IMR-90 (cell line): ENCODE measurements at regions not wholly inside any gene's neighbourhood (a gene's known extent, or its start where the extent isn't known, plus 50 kb on each side); places are given as distances from the start of the nearest gene placed in this dataset.

Experiments used
- ATAC-seq: fragments of 200-7000 bp; cut with Tn5 transposase; 2 replicates; pipeline ENCODE4 v1.9.1; 2020; ENCODE audit warnings: low read depth, mild to moderate bottlenecking, moderate library complexity
- BruUV-seq: library from RNA; stranded (reverse); fragments of 400-500 nt; replicated peaks from 2 replicates; lab custom pipeline; 2021; lab: Mats Ljungman, UMichigan
- CTCF ChIA-PET: fragments of 300-600 bp; formaldehyde crosslinking; extraction: SDS; loops from one replicate; lab custom pipeline; 2021; ENCODE audit warnings: antibody characterized with exemption; lab: Yijun Ruan, JAX
- POLR2A ChIA-PET: fragments of 300-600 bp; sonication (Branson Sonifier 250); formaldehyde crosslinking; loops from one replicate; lab custom pipeline; 2022; ENCODE audit warnings: antibody characterized with exemption; ENCODE audit not compliant: unreplicated experiment; lab: Charles Lee
- DNase-seq: peaks from one replicate; pipeline ENCODE4 v3.0.0; 2013
- H2AFZ ChIP-seq: replicated peaks from 2 replicates; pipeline ENCODE3; 2013; ENCODE audit warnings: low read length, mild to moderate bottlenecking; ENCODE audit not compliant: poor library complexity
- H2AK5ac ChIP-seq: 2 replicates; pipeline ENCODE4 v1.6.1; 2013; ENCODE audit warnings: low read depth, low read length, inconsistent platforms
- H2AK9ac ChIP-seq: replicated peaks from 2 replicates; pipeline ENCODE3; 2013; ENCODE audit warnings: mild to moderate bottlenecking, low read depth, low read length, moderate library complexity; ENCODE audit not compliant: poor library complexity
- H2BK120ac ChIP-seq: 2 replicates; pipeline ENCODE4 v1.6.1; 2013; ENCODE audit warnings: low read depth, low read length, inconsistent platforms
- H2BK15ac ChIP-seq: 3 replicates; pipeline ENCODE4 v1.6.1; 2013; ENCODE audit warnings: low read depth, low read length, inconsistent platforms
- H2BK20ac ChIP-seq: 2 replicates; pipeline ENCODE4 v1.6.1; 2013; ENCODE audit warnings: low read depth, mild to moderate bottlenecking, inconsistent platforms, low read length, moderate library complexity
- H2BK5ac ChIP-seq: 2 replicates; pipeline ENCODE4 v1.6.1; 2013; ENCODE audit warnings: mild to moderate bottlenecking, low read depth, low read length, inconsistent platforms; ENCODE audit not compliant: poor library complexity, severe bottlenecking
- H3K14ac ChIP-seq: replicated peaks from 2 replicates; pipeline ENCODE4 v1.6.1; 2013; ENCODE audit warnings: low read depth, low read length, inconsistent platforms
- H3K18ac ChIP-seq: 2 replicates; pipeline ENCODE4 v1.6.1; 2013; ENCODE audit warnings: low read depth, low read length, control low read depth
- H3K23ac ChIP-seq: 2 replicates; pipeline ENCODE4 v1.6.1; 2013; ENCODE audit warnings: low read depth, low read length, inconsistent platforms
- H3K27ac ChIP-seq: 2 replicates; pipeline ENCODE4 v1.5.1; 2013; ENCODE audit warnings: mild to moderate bottlenecking, control low read depth, low read length; ENCODE audit not compliant: insufficient read depth
- H3K27me3 ChIP-seq: 2 replicates; pipeline ENCODE4 v1.6.1; 2013; ENCODE audit warnings: low read length; ENCODE audit not compliant: control insufficient read depth, insufficient read depth
- H3K36me3 ChIP-seq: 2 replicates; pipeline ENCODE4 v1.6.1; 2013; ENCODE audit warnings: low read length, mixed read lengths; ENCODE audit not compliant: control insufficient read depth, insufficient read depth
- H3K4ac ChIP-seq: 2 replicates; pipeline ENCODE4 v1.6.1; 2013; ENCODE audit warnings: low read depth, low read length, inconsistent platforms
- H3K4me1 ChIP-seq: 2 replicates; pipeline ENCODE4 v1.6.1; 2013; ENCODE audit warnings: low read length, mixed read lengths; ENCODE audit not compliant: control insufficient read depth, insufficient read depth
- H3K4me2 ChIP-seq: 2 replicates; pipeline ENCODE4 v1.6.1; 2013; ENCODE audit warnings: low read depth, mild to moderate bottlenecking, control low read depth, low read length, moderate library complexity
- H3K4me3 ChIP-seq: 2 replicates; pipeline ENCODE4 v1.5.1; 2013; ENCODE audit warnings: low read depth, mild to moderate bottlenecking, control low read depth, low read length, moderate library complexity; ENCODE audit not compliant: insufficient read depth
- H3K56ac ChIP-seq: 2 replicates; pipeline ENCODE4 v1.6.1; 2013; ENCODE audit warnings: low read length, inconsistent platforms; ENCODE audit not compliant: insufficient read depth; ENCODE audit errors: extremely low read depth
- H3K79me1 ChIP-seq, 2 experiments: 2 replicates each; pipeline ENCODE4 v1.6.1; 2013; ENCODE audit warnings: low read length in 2 of 2, inconsistent platforms in 1 of 2, low read depth in 1 of 2
- H3K9ac ChIP-seq: 2 replicates; pipeline ENCODE4 v1.6.1; 2013; ENCODE audit warnings: low read depth, low read length, control low read depth
- H3K9me1 ChIP-seq: 2 replicates; pipeline ENCODE4 v1.6.1; 2013; ENCODE audit warnings: low read length, inconsistent platforms; ENCODE audit not compliant: insufficient read depth
- H3K9me3 ChIP-seq: 2 replicates; pipeline ENCODE4 v1.6.1; 2013; ENCODE audit warnings: low read length; ENCODE audit not compliant: control insufficient read depth, insufficient read depth
- H4K20me1 ChIP-seq: 2 replicates; pipeline ENCODE4 v1.6.1; 2013; ENCODE audit warnings: low read length, inconsistent platforms; ENCODE audit not compliant: insufficient read depth
- H4K5ac ChIP-seq: 2 replicates; pipeline ENCODE4 v1.6.1; 2013; ENCODE audit warnings: mild to moderate bottlenecking, low read depth, low read length, control low read depth
- H4K8ac ChIP-seq, 2 experiments: 2 replicates each; pipeline ENCODE4 v1.6.1; 2013; ENCODE audit warnings: low read depth in 2 of 2, low read length in 2 of 2, control low read depth in 1 of 2, inconsistent platforms in 1 of 2
- H4K91ac ChIP-seq: 2 replicates; pipeline ENCODE4 v1.6.1; 2013; ENCODE audit warnings: low read depth, low read length, inconsistent platforms; ENCODE audit not compliant: insufficient read depth
- BHLHE40 ChIP-seq: fragments of 150-350 bp; IDR thresholded peaks from 2 replicates; pipeline ENCODE4 v1.6.1; 2016; ENCODE audit warnings: mild to moderate bottlenecking, low read depth, low read length
- CEBPB ChIP-seq: IDR thresholded peaks from 2 replicates; pipeline ENCODE4 v1.6.1; 2012; ENCODE audit warnings: low read depth, low read length, improper control_type of control experiment
- CHD1 ChIP-seq: IDR thresholded peaks from 2 replicates; pipeline ENCODE4 v1.6.1; 2012; ENCODE audit warnings: low read depth, low read length, improper control_type of control experiment
- CTCF ChIP-seq: conservative IDR thresholded peaks from 2 replicates; pipeline ENCODE4 v1.5.1; 2012; ENCODE audit warnings: mild to moderate bottlenecking, low read depth, low read length, improper control_type of control experiment
- ELK1 ChIP-seq: fragments of 150-350 bp; IDR thresholded peaks from 2 replicates; pipeline ENCODE4 v1.6.1; 2016; ENCODE audit warnings: low read depth, mild to moderate bottlenecking, low read length, moderate library complexity, borderline replicate concordance
- FOS ChIP-seq: fragments of 150-350 bp; IDR thresholded peaks from 2 replicates; pipeline ENCODE4 v1.6.1; 2016; ENCODE audit warnings: low read depth, low read length
- MAFK ChIP-seq: IDR thresholded peaks from 2 replicates; pipeline ENCODE4 v1.6.1; 2012; ENCODE audit warnings: low read depth, low read length, improper control_type of control experiment
- MAZ ChIP-seq: IDR thresholded peaks from 2 replicates; pipeline ENCODE4 v1.6.1; 2012; ENCODE audit warnings: low read depth, mild to moderate bottlenecking, low read length, improper control_type of control experiment, moderate library complexity, borderline replicate concordance
- MXI1 ChIP-seq: IDR thresholded peaks from 2 replicates; pipeline ENCODE4 v1.6.1; 2012; ENCODE audit warnings: low read depth, mild to moderate bottlenecking, low read length, moderate library complexity, borderline replicate concordance
- POLR2A ChIP-seq: IDR thresholded peaks from 2 replicates; pipeline ENCODE4 v1.6.1; 2012; ENCODE audit warnings: mild to moderate bottlenecking, low read depth, low read length
- RAD21 ChIP-seq: IDR thresholded peaks from 2 replicates; pipeline ENCODE4 v1.6.1; 2012; ENCODE audit warnings: low read length, improper control_type of control experiment
- RCOR1 ChIP-seq: IDR thresholded peaks from 2 replicates; pipeline ENCODE4 v1.6.1; 2012; ENCODE audit warnings: mild to moderate bottlenecking, low read length, improper control_type of control experiment; ENCODE audit not compliant: insufficient replicate concordance
- RFX5 ChIP-seq: IDR thresholded peaks from 2 replicates; pipeline ENCODE4 v1.8.0; 2012; ENCODE audit warnings: low read depth, mild to moderate bottlenecking, low read length, moderate library complexity
- SMC3 ChIP-seq: fragments of 150-350 bp; IDR thresholded peaks from 2 replicates; pipeline ENCODE4 v1.6.1; 2016; ENCODE audit warnings: low read depth, mild to moderate bottlenecking, antibody characterized with exemption, low read length, moderate library complexity
- USF2 ChIP-seq: fragments of 150-350 bp; IDR thresholded peaks from 2 replicates; pipeline ENCODE4 v1.6.1; 2017; ENCODE audit warnings: mild to moderate bottlenecking, antibody characterized with exemption, low read length, low read depth
- WGBS, 2 experiments: methylation state at CpG; one replicate each; pipeline versions ENCODE4 v1.1.5 to v1.1.7; 2013; ENCODE audit warnings: missing lambda C conversion rate in 2 of 2; ENCODE audit not compliant: insufficient read length in 1 of 2; ENCODE audit errors: extremely low coverage in 2 of 2; 5-methylcytosine and 5-hydroxymethylcytosine counted together
- dilution Hi-C: fragments of 300-500 bp; cut with HindIII; formaldehyde crosslinking; loops from one replicate; pipeline ENCODE4 v1.14.3; 2018; ENCODE audit warnings: low sequenced_read_pairs; ENCODE audit not compliant: unreplicated experiment
- in situ Hi-C: fragments of 300-500 bp; cut with MboI; formaldehyde crosslinking; loops from 3 replicates; pipeline ENCODE4 v1.14.3; 2019; ENCODE audit warnings: low sequenced_read_pairs, inconsistent platforms, mixed read lengths
- intact Hi-C: fragments of 100-400 bp; cut with micrococcal nuclease; formaldehyde crosslinking; loops from 2 replicates; pipeline ENCODE4 v1.10.0; 2022

- no peak overlapping the region for H2BK20ac ChIP-seq
- no peak overlapping the region for H2AK5ac ChIP-seq
- TF ChIP-seq MAZ (no peak), FOS (no peak), CEBPB (no peak), POLR2A (no peak), MAFK (no peak), RFX5 (no peak), CTCF (no peak), SMC3 (no peak), ELK1 (no peak), BHLHE40 (no peak), RAD21 (no peak), CHD1 (no peak), RCOR1 (no peak), USF2 (no peak), MXI1 (no peak)
- H3K27ac ChIP-seq, result no peak overlapping the region
- no TSS peak for BruUV-seq
- H4K8ac ChIP-seq, result no peak overlapping the region
- no peak overlapping the region for H4K91ac ChIP-seq
- no peak overlapping the region for H2BK15ac ChIP-seq
- no peak overlapping the region for H2BK120ac ChIP-seq
- in situ Hi-C loops, result loop anchor here (25.0 kb wide), 1 partner anchor 741 kb away; no protein-coding TSS in a partner anchor
- CTCF ChIA-PET, result no interaction called here
- no peak overlapping the region for H3K4ac ChIP-seq
- no peaks in the 10 kb centered on the region for H4K20me1 ChIP-seq
- intact Hi-C loops, result no loop called here
- WGBS, 2 experiments, result no CpG with 5 or more reads among the region's 5 CpGs
- H2BK5ac ChIP-seq, result no peak overlapping the region
- no peak overlapping the region for H3K4me2 ChIP-seq
- H3K23ac ChIP-seq, result no peak overlapping the region
- H3K9ac ChIP-seq, result no peak overlapping the region
- H3K36me3 ChIP-seq, result no peaks in the 10 kb centered on the region
- no peak overlapping the region for H3K14ac ChIP-seq
- no peak for ATAC-seq
- no peaks in the 10 kb centered on the region for H3K9me1 ChIP-seq
- no peak overlapping the region for H2AFZ ChIP-seq
- H3K4me3 ChIP-seq, result no peak overlapping the region
- no peak overlapping the region for H2AK9ac ChIP-seq
- no peaks in the 10 kb centered on the region for H3K27me3 ChIP-seq
- no peak overlapping the region for H4K5ac ChIP-seq
- H3K18ac ChIP-seq, result no peak overlapping the region
- no peak for DNase-seq
- no peak overlapping the region for H3K56ac ChIP-seq
- no peaks in the 10 kb centered on the region for H3K4me1 ChIP-seq
- POLR2A ChIA-PET, result no interaction called here
- peaks cover 11% of the 10 kb centered on the region for H3K9me3 ChIP-seq
- H3K79me1 ChIP-seq, result no peaks in the 10 kb centered on the region
- dilution Hi-C loops, result no loop called here
These were observed 1241.9 kb downstream of the UQCRFS1 start for GRCh38 chr19:27971071-27971470.
